ENCODE measurements at regions not wholly inside any gene's neighbourhood (a gene's known extent, or its start where the extent isn't known, plus 50 kb on each side); places are given as distances from the start of the nearest gene placed in this dataset.

GRCh38 chr11:104325093-104325492 lies 161.1 kb upstream of the PDGFD start:
- DNase-seq, result no peak

- no peak for DNase-seq
Observed at GRCh38 chr11:104324276-104324675, 160.3 kb upstream of the PDGFD start.

GRCh38 chr11:104323841-104324240 lies 159.9 kb upstream of the PDGFD start:
- DNase-seq, result no peak

- no peak for DNase-seq
Observed at GRCh38 chr11:104322696-104323095, 158.7 kb upstream of the PDGFD start.

GRCh38 chr11:104320956-104321355 lies 157.0 kb upstream of the PDGFD start:
- no peak for DNase-seq

GRCh38 chr11:104320097-104320496 lies 156.2 kb upstream of the PDGFD start:
- no peak for DNase-seq

- DNase-seq, result no peak
Observed at GRCh38 chr11:104319396-104319795, 155.4 kb upstream of the PDGFD start.

GRCh38 chr11:104306862-104307474 lies 143.0 kb upstream of the PDGFD start:
- no peak for DNase-seq

- no peak for DNase-seq
Observed at GRCh38 chr11:104301776-104302175, 137.8 kb upstream of the PDGFD start.

GRCh38 chr11:104291646-104292045 lies 127.7 kb upstream of the PDGFD start:
- no peak for DNase-seq

- DNase-seq, result no peak
Observed at GRCh38 chr11:104286129-104286528, 122.2 kb upstream of the PDGFD start.

GRCh38 chr11:104279587-104279986 lies 115.6 kb upstream of the PDGFD start:
- no peak for DNase-seq

- DNase-seq, result no peak
Observed at GRCh38 chr11:104275992-104276391, 112.0 kb upstream of the PDGFD start.

- no peak for DNase-seq
Observed at GRCh38 chr11:104260456-104260855, 96.5 kb upstream of the PDGFD start.

- DNase-seq, result no peak
Observed at GRCh38 chr11:104259121-104259610, 95.2 kb upstream of the PDGFD start.

GRCh38 chr11:104256525-104256924 lies 92.6 kb upstream of the PDGFD start:
- no peak for DNase-seq

GRCh38 chr11:104254347-104254746 lies 90.4 kb upstream of the PDGFD start:
- no peak for DNase-seq

- no peak for DNase-seq
Observed at GRCh38 chr11:104246590-104246989, 82.6 kb upstream of the PDGFD start.

GRCh38 chr11:104238916-104239315 lies 75.0 kb upstream of the PDGFD start:
- DNase-seq, result no peak

- DNase-seq, result no peak
Observed at GRCh38 chr11:104225047-104225446, 61.1 kb upstream of the PDGFD start.

- DNase-seq, result no peak
Observed at GRCh38 chr11:104222464-104222863, 58.5 kb upstream of the PDGFD start.

- no peak for DNase-seq
Observed at GRCh38 chr11:104221455-104221854, 57.5 kb upstream of the PDGFD start.

- no peak for DNase-seq
Observed at GRCh38 chr11:104219096-104219495, 55.1 kb upstream of the PDGFD start.

GRCh38 chr11:104214517-104214916 lies 50.6 kb upstream of the PDGFD start:
- DNase-seq, result no peak

Data from hippocampal formation (tissue), 2 donors.